ENCODE measurements at regions not wholly inside any gene's neighbourhood (a gene's known extent, or its start where the extent isn't known, plus 50 kb on each side); places are given as distances from the start of the nearest gene placed in this dataset.

DNA sequence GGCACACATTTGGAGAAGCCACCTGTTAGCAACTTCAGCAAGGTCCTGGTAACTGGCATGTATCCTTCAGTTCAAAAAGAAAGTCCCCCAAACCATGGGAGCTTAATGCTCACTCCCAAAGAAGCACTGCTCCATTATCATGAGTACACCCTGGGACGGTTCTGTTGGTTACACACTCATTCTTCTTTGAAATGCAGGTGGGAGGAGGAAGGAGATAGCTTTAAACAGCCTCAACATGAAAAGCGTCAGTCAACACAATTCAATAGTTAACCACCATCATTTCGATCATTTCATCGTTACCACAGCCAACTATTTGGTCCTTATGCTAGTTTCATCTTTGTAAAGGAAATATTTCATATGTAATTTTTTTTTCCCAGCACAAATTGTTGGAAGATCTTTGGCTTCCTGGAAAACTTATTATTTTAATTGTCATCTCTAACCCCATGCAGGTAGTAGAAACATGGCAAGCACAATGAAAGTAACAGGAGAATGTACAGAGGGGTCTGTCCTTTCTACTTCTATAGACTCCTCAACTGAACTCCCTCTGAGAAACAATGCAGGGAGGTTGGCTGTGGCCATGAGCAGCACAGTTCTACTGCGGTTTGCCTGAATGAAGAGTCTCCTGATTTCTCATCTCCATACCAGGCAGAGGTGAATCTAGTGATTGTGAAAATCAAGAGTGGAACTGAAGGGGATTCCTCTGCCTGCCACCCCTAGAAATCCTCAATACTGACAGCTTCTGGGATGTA is 196.4 kb upstream of the FOXN3 start:
- DNase-seq (ENCODE audit: low spot score) (no peak), FAIRE-seq (no peak)

GRCh38 chr14:89609500-89610100 is 192.6 kb upstream of the FOXN3 start:
- FAIRE-seq (no peak), DNase-seq (ENCODE audit: low spot score) (no peak)

DNA sequence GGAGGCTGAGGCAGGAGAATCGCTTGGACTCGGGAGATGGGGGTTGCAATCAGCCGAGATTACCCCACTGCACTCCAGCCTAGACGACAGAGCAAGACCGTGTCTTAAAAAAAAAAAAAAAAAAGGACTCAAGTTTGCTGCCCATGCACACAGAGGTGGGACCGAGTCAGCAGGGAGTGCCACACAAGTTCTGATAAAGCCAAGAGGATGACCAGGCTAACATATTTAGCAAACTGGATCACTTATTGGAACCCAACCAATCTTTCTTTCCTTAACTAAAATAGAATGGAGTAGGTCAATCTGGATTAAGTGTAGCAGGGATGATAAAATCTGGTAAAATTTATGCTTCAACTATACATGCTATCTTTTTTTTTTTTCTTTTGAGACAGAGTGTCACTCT is 190.4 kb upstream of the FOXN3 start:
- FAIRE-seq (no peak), DNase-seq (ENCODE audit: low spot score) (no peak)

- DNase-seq (ENCODE audit: low spot score) (no peak), FAIRE-seq (no peak)
Observed at GRCh38 chr14:89603938-89604480, 187.0 kb upstream of the FOXN3 start.

DNA sequence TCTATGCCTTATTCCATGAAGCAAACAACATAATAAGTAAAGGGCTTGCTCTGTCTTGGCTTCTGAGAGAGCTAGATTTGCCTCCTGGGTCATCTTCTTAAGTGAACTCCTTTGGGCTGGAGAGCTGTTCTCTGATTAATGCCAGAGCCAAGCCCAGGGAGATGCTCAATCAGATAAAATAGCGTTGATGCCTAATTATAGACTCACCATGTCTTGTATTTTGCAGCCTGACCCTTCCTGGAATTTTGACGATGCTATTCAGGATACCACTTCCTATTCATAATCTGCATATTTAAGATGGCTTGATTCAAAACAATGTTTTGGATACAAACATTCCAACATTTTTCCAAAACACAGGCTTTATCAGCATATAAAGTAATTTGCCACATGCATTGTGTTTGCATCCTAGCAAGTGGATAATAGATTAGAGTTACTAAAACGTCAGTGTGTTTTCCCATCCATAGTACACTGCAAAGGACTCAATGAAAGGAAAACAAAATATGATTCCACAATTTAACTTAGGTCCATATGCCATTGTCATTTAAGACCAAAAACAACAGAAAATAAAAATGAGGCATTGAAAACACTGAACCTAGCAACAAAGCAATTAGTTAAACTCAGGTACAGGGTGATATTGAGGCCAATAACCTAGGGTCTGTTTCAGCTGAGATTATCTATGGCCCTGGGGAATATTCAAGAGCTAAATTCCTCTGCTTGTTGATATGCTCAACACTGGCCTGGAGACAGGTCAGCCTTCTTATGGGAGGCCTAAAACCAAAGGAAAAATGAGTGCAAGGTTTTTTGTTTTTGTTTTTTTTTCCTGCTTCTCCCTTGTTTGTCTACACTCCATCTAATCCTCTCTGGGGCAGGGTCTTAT is 184.2 kb upstream of the FOXN3 start:
- FAIRE-seq, result no peak
- no peak for DNase-seq (ENCODE audit: low spot score)

DNA sequence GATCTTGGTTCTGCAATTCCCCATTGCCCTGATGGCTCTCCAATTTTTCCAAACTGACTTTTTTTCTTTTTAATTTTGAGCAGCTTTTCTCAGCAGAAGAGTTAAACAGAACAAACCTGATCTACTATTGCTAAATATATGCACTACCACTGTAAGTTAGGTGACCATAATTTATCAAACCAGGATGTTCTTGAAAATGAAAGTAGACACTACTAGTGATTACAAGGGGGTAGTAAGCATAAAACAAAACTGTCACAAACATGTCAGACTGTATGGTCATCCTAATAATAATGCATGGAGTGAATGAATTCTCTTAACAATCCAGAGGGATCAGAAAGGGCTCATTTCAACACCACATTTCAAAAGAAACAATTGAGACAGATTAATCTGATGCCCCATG is 183.0 kb upstream of the FOXN3 start:
- FAIRE-seq, result no peak
- DNase-seq (ENCODE audit: low spot score), result no peak

DNA sequence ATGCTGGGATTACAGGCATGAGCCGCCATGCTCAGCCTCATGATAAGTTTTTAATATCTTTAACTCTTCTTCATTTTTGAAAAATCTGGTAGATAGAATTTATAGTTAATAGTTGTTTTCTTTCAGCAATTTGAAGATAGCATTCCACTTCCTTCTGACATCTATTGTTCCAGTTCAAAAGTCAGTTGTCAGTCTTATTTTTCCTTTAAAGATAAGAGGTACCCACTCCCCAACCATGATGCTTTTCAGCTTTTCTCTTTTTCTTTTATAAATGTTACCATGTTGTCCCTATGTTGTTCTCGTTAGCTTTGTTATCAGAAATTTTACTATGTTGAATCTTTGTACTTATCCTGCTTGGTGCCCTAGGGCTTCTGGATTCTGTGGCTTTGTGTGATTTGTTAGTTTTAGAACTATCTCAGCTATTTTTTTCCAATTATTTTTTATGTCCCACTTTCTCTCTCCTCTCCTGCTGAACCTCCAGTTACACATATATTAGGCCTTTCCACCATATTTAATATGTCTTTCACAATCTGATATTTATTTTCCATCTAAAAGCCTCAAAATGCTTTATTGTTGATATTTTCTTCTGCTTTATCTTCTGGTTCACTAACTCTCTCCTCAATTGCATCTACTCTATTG is 181.6 kb upstream of the FOXN3 start:
- FAIRE-seq (no peak), DNase-seq (ENCODE audit: low spot score) (no peak)

GRCh38 chr14:89592961-89593360 is 175.9 kb upstream of the FOXN3 start:
- no peak for FAIRE-seq
- DNase-seq (ENCODE audit: low spot score), result no peak

GRCh38 chr14:89589400-89590118 is 172.5 kb upstream of the FOXN3 start:
- no peak for FAIRE-seq
- DNase-seq (ENCODE audit: low spot score), result no peak

DNA sequence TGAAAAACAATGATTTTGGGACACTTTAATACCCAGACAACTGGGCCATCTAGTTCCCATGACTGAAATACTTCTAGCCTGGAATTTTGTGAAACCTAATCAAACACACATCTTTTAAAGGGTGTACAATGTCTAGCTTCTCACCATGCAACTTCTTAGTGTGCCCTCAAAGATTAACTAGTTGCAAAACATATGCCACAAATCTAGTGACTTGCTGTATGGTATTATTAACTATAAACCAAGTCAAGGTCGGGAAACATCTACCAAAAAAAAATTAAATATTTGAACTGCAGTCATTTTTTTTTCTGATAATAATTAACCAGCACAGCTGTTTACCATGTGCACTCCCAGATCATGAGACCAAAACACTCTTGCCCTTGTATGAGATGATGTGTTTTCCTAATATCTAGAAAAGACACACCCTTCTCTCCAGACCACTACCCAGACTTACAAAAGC is 171.8 kb upstream of the FOXN3 start:
- FAIRE-seq, result no peak

DNA sequence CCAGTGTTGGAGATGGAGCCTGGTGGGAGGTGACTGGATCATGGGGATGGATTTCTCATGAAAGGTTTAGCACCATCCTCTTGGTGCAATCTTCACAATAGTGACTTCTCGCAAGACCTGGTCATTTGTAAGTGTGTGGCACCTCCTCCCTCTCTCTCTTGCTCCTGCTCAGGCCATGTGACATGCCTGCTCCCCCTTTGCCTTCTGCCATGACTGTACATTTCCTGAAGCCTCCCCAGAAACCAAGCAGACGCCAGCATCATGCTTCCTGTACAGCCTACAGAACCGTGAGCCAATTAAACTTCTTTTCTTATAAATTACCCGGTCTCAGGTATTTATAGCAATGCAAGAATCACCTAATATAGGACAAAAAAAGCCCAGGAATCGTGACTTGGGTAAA is 171.0 kb upstream of the FOXN3 start:
- FAIRE-seq (no peak), DNase-seq (ENCODE audit: low spot score) (no peak)

More for the DNA sequence above, 171.8 kb upstream of the FOXN3 start:
- no peak for DNase-seq (ENCODE audit: low spot score)

DNA sequence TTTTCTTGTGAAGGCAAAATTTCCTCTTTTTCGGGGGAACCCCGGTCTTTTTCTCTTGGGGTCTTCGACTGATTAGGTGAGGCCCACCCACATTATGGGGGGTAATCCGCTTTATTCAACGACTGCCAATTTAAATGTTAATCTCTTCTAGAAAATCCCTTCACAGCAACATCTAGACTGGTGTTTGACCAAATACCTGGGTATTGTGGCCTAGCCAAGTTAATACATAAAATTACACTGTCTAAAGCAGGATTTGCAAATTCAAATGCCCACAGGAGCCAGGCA is 170.0 kb upstream of the FOXN3 start:
- DNase-seq (ENCODE audit: low spot score) (no peak), FAIRE-seq (no peak)

- FAIRE-seq, result no peak
- no peak for DNase-seq (ENCODE audit: low spot score)
Observed at GRCh38 chr14:89586258-89587135, 169.5 kb upstream of the FOXN3 start.

DNA sequence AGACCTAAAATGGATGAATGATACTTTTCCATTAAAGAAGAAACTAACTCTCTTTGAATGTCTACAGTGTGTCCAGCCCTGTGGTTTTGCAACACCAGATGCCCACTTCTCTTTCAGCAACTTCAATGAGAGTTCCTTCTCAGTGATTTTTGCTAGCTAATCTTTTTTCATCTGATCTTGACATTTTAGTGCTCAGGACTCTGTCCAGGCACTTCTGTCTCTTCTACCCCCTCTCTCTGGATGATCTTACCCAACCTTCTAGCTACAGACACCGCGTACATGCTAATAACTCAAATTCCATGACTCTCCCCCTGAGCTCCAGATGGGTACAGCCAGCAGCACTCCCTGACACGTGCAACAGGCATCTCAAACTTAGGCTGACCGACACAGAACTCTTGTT is 161.1 kb upstream of the FOXN3 start:
- no peak for FAIRE-seq
- no peak for DNase-seq (ENCODE audit: low spot score)

DNA sequence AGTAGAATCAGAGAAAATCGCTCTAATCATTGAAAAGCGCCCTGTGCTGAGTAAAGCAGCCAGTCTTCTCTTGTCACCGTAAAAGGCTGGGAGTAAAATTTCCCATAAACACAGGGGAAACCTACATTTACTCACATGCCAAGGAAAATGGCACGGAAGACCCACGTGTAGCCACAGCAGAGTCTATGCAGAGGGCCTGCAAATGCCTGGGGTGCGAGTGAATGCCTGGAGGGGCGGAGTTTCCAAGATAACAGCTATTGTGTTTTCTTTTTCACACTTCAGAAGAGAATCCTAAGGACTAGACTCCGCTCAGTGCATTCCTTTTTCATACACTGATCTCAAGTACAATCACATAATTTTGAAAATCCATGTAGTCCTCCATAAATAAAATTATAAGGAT is 159.9 kb upstream of the FOXN3 start:
- DNase-seq (ENCODE audit: low spot score) (no peak), FAIRE-seq (no peak)

DNA sequence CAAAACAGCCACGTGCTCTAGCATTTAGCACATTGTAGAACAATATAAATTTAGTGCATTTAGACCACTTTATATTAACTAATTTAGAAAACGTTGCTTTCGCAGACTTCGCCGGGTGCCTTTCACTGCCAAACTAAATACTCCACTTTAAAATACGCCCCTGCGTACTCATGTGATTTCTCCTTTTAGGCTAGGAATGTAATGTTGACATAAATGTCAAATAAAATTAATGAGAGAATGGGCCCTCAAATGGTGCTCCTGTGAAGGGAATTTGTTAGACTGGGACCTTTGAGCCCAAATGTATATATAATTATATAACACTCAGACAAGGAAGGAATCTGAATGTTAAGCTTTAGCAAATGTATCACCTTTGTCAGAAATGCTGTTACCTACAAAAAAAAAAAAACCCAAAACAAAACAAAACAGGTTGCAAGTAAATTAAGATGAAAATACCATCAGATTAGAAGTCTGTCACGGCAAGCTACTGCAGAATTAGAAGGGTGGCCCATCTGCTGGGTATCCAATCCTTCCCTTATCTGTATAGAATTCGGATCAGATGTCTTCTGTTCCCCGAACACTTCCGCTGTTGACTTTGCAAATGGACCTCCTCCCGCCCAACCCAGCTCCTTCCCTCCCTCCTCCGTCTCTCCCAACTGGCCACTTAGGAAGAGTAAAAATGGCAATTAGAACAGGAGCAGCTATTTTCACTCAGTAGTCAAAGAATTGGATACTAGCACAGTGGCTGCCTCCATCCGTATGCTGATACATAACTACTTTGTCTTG is 159.3 kb upstream of the FOXN3 start:
- no peak for FAIRE-seq
- DNase-seq (ENCODE audit: low spot score), result no peak

- DNase-seq (ENCODE audit: low spot score) (no peak), FAIRE-seq (no peak)
Observed at GRCh38 chr14:89575386-89576061, 158.5 kb upstream of the FOXN3 start.

- DNase-seq (ENCODE audit: low spot score), result no peak
- FAIRE-seq, result no peak
Observed at GRCh38 chr14:89574420-89574819, 157.4 kb upstream of the FOXN3 start.

GRCh38 chr14:89573399-89573657 is 156.3 kb upstream of the FOXN3 start:
- FAIRE-seq, result no peak
- DNase-seq (ENCODE audit: low spot score), result no peak
